CD4-positive, alpha-beta T cell treated with Interferon alpha-2 for 1 hour (primary cell): ENCODE measurements at regions not wholly inside any gene's neighbourhood (a gene's known extent, or its start where the extent isn't known, plus 50 kb on each side); places are given as distances from the start of the nearest gene placed in this dataset.
"Not testable (repeated sequence)": the region's sequence is repeated elsewhere in the genome, so short reads cannot be mapped to it uniquely, and the experiment has no call there.

ENCODE experiments used
- DNase-seq, 2 donors: peaks; one replicate each; pipeline ENCODE4 v3.0.0-alpha.2; 2020 to 2022

- DNase-seq: not testable (repeated sequence)
These were observed 536.1 kb downstream of the FOXD4L6 start for GRCh38 chr9:40592406-40592805.

GRCh38 chr9:40591915-40592314, 536.6 kb downstream of the FOXD4L6 start:
- DNase-seq: not testable (repeated sequence)

- DNase-seq: not testable (repeated sequence)
These were observed 540.8 kb downstream of the FOXD4L6 start for GRCh38 chr9:40587475-40588195.

- peak; percentile 5 to 13 for DNase-seq
These were observed 544.4 kb downstream of the FOXD4L6 start for GRCh38 chr9:40584039-40584438.

- peak in 1 of 2 donors; percentile 1 for DNase-seq
These were observed 545.3 kb downstream of the FOXD4L6 start for GRCh38 chr9:40583230-40583629.

GRCh38 chr9:40578908-40579307, 549.6 kb downstream of the FOXD4L6 start:
- DNase-seq: not testable (repeated sequence)
